ENCODE measurements at regions not wholly inside any gene's neighbourhood (a gene's known extent, or its start where the extent isn't known, plus 50 kb on each side); places are given as distances from the start of the nearest gene placed in this dataset.

DNA sequence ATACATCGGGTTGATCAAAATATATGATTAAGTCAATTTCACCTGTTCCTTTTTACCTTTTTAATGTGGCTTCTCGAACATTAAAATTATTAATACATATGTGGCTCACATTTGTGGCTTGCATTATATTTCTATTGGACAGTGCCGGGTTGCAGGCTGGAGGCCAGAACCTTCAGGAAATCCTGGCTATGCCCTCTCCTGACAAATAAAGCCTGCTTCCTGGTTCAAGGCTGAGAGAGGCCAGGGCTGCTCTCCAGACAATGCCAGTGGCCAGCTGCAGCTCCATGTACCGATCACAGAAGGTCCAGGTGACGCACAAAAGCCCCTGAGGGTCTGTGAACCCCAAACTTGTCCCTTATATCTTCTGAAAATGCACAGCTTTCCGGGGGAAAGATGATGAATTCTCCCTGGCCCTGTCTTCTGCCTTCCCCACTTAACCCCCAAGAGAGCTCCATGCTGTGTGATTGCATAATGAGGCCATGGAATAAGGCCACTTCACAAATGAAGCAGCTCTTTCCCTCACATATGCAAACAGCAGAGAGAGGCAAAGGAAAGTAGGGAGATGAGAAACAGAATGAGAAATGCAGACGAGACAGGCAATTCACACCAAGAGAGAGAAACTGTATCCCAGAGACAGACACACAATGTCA, 241.2 kb downstream of the BCOR start:
- H3K4me1 Mint-ChIP-seq: peaks cover 50 to 75% of the 10 kb centered on the region in 2 donors
- no peaks in the 10 kb centered on the region for H3K36me3 Mint-ChIP-seq
- DNase-seq: no peak
- peak overlapping the region; percentile 26 to 99 (median 98) for H3K27ac Mint-ChIP-seq
- H3K9me3 Mint-ChIP-seq: no peaks in the 10 kb centered on the region
- peaks cover 3 to 17% (median 11%) of the 10 kb centered on the region in 3 donors for H3K27me3 Mint-ChIP-seq (ENCODE audit: low read depth in 3 of 3)
- peak overlapping the region in 2 of 5 donors; percentile 12 to 84 for H3K4me3 Mint-ChIP-seq

DNA sequence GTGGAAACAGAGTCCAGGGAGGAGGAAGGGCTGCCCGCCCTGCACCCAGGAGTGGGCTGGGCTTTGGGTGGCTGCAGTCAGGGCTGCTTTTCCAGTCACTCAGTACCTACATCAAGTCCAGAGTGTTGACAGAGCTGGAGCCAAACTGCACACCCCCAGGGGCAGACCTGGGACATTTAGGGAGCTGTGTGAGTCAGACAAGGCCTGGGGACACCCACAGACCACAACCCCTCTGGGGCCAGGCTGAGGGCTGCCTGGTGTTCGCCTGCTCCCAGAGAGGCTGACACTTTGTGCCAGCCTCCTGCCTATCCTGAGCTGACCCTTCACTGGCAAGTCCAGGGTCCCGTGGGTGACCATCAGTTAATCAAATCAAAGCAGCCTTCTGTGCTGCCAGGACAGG, 240.0 kb downstream of the BCOR start:
- peak overlapping the region in 3 of 6 donors; percentile 29 to 86 (median 71) for H3K27ac Mint-ChIP-seq
- DNase-seq: peak; percentile 24 to 34 (median 26)
- H3K4me1 Mint-ChIP-seq: peaks cover 52 to 72% of the 10 kb centered on the region in 2 donors
- no peaks in the 10 kb centered on the region for H3K9me3 Mint-ChIP-seq
- no peaks in the 10 kb centered on the region for H3K36me3 Mint-ChIP-seq
- H3K4me3 Mint-ChIP-seq: peak overlapping the region in 1 of 5 donors; percentile 21
- peaks cover 3 to 17% (median 11%) of the 10 kb centered on the region in 3 donors for H3K27me3 Mint-ChIP-seq (ENCODE audit: low read depth in 3 of 3)

- H3K4me3 Mint-ChIP-seq: peak overlapping the region; percentile 32 to 71 (median 55)
- no peaks in the 10 kb centered on the region for H3K9me3 Mint-ChIP-seq
- H3K27me3 Mint-ChIP-seq (ENCODE audit: low read depth in 3 of 3): peaks cover 3 to 11% (median 7%) of the 10 kb centered on the region in 3 donors
- DNase-seq: peak; percentile 77 to 83 (median 78)
- peaks cover 35 to 55% of the 10 kb centered on the region in 2 donors for H3K4me1 Mint-ChIP-seq
- H3K27ac Mint-ChIP-seq: peak overlapping the region; percentile 34 to 92 (median 87)
- H3K36me3 Mint-ChIP-seq: no peaks in the 10 kb centered on the region
These were observed 237.5 kb downstream of the BCOR start for GRCh38 chrX:39859991-39860861.

DNA sequence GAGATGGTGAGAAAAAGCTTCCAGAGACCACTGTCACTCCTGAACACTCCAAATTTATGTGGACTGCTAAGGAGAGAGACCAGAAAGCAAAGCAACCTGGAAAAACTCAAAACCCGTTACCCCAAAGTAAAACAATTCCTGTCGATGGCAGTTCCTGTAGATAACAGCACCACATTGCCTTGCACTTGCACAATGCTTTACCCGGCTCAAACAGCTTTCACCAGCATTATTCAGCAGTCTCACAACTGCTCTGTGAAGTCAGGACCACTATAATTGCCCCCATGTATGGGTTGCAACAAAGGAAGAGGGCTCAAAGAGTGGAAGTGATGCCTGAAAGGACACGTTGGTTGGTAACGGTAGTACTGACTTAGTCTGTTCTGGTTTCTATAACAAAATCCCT, 234.8 kb downstream of the BCOR start:
- no peak overlapping the region for H3K4me3 Mint-ChIP-seq
- DNase-seq: no peak
- peak overlapping the region in 1 of 6 donors; percentile 14 for H3K27ac Mint-ChIP-seq
- H3K36me3 Mint-ChIP-seq: no peaks in the 10 kb centered on the region
- peaks cover 22 to 31% of the 10 kb centered on the region in 2 donors for H3K4me1 Mint-ChIP-seq
- H3K9me3 Mint-ChIP-seq: no peaks in the 10 kb centered on the region
- peaks cover 3 to 11% (median 9%) of the 10 kb centered on the region in 3 donors for H3K27me3 Mint-ChIP-seq (ENCODE audit: low read depth in 3 of 3)

GRCh38 chrX:39866229-39866628, 231.5 kb downstream of the BCOR start:
- DNase-seq: no peak
- H3K36me3 Mint-ChIP-seq: no peaks in the 10 kb centered on the region
- H3K27ac Mint-ChIP-seq: no peak overlapping the region
- H3K4me1 Mint-ChIP-seq: peaks cover 22 to 39% of the 10 kb centered on the region in 2 donors
- H3K27me3 Mint-ChIP-seq (ENCODE audit: low read depth in 3 of 3): peaks cover 4 to 8% (median 5%) of the 10 kb centered on the region in 3 donors
- peaks cover 0 to 2% (median 0%) of the 10 kb centered on the region in 6 donors for H3K9me3 Mint-ChIP-seq
- no peak overlapping the region for H3K4me3 Mint-ChIP-seq

DNA sequence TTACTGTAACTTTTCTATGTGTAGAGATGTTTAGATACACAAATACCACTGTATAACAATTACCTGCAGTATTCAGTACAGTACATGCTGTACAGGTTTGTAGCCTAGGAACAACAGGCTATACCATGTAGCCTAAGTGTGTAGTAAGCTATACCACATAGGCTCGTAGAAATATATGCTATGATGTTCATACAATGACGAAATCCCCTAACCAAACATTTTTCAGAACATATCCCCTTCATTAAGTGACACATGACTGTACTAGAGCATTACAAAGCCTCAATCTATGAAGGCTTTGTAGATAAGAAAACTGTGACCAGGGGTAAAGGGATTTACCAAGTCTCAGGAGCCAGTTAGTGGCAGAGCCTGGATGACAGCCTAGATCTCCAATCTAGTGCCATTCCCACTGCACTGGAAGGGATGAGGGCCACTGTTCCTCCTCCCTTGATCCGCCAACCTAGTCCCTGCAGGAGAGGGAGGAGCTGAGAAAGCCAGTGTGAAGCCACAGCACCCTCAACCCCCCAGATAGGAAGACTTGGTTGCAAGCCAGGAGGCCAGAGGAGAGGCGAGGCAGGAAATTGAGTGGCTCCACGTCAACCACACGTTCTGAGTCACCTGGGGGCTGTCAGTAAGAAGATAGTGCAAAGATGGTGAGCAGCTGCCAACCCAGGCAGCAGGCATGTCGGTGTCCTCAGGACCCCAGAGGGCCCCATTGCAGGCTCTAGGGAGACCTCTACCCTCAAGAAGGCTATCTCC, 227.7 kb downstream of the BCOR start:
- peak overlapping the region; percentile 46 to 91 (median 78) for H3K27ac Mint-ChIP-seq
- H3K4me3 Mint-ChIP-seq: peak overlapping the region; percentile 61 to 88 (median 68)
- peak; percentile 78 to 85 (median 79) for DNase-seq
- H3K27me3 Mint-ChIP-seq (ENCODE audit: low read depth in 3 of 3): peaks cover 7 to 16% (median 13%) of the 10 kb centered on the region in 3 donors
- H3K9me3 Mint-ChIP-seq: peaks cover 0 to 2% (median 0%) of the 10 kb centered on the region in 6 donors
- no peaks in the 10 kb centered on the region for H3K36me3 Mint-ChIP-seq
- H3K4me1 Mint-ChIP-seq: peaks cover 25 to 33% of the 10 kb centered on the region in 2 donors

GRCh38 chrX:39871648-39872047, 226.1 kb downstream of the BCOR start:
- Mint-ChIP-seq H3K27me3 (ENCODE audit: low read depth in 3 of 3) (peaks cover 7 to 25% (median 13%) of the 10 kb centered on the region in 3 donors), H3K9me3 (peaks cover 0 to 2% (median 0%) of the 10 kb centered on the region in 6 donors), H3K4me3 (peak overlapping the region in 1 of 5 donors; percentile 5), H3K36me3 (no peaks in the 10 kb centered on the region), H3K4me1 (peaks cover 25 to 33% of the 10 kb centered on the region in 2 donors), H3K27ac (peak overlapping the region in 2 of 6 donors; percentile 23 to 28)
- DNase-seq: no peak

GRCh38 chrX:39873117-39873516, 224.6 kb downstream of the BCOR start:
- Mint-ChIP-seq H3K9me3 (peaks cover 0 to 2% (median 0%) of the 10 kb centered on the region in 6 donors), H3K4me3 (no peak overlapping the region), H3K27me3 (ENCODE audit: low read depth in 3 of 3) (peaks cover 8 to 25% (median 12%) of the 10 kb centered on the region in 3 donors), H3K4me1 (peaks cover 25 to 30% of the 10 kb centered on the region in 2 donors), H3K27ac (no peak overlapping the region), H3K36me3 (no peaks in the 10 kb centered on the region)
- no peak for DNase-seq

- no peak for DNase-seq
- Mint-ChIP-seq H3K27ac (peak overlapping the region in 1 of 6 donors; percentile 51), H3K9me3 (peaks cover 0 to 2% (median 0%) of the 10 kb centered on the region in 6 donors), H3K27me3 (ENCODE audit: low read depth in 3 of 3) (peaks cover 8 to 25% (median 12%) of the 10 kb centered on the region in 3 donors), H3K36me3 (no peaks in the 10 kb centered on the region), H3K4me3 (no peak overlapping the region), H3K4me1 (peaks cover 19 to 23% of the 10 kb centered on the region in 2 donors)
These were observed 223.4 kb downstream of the BCOR start for GRCh38 chrX:39874202-39874816.

GRCh38 chrX:39875834-39876628, 221.7 kb downstream of the BCOR start:
- Mint-ChIP-seq H3K4me3 (no peak overlapping the region), H3K36me3 (no peaks in the 10 kb centered on the region), H3K27ac (no peak overlapping the region), H3K27me3 (ENCODE audit: low read depth in 3 of 3) (peaks cover 5 to 22% (median 12%) of the 10 kb centered on the region in 3 donors), H3K4me1 (peaks cover 1 to 9% of the 10 kb centered on the region in 2 donors), H3K9me3 (no peaks in the 10 kb centered on the region)
- no peak for DNase-seq

GRCh38 chrX:39877905-39878304, 219.9 kb downstream of the BCOR start:
- H3K27me3 Mint-ChIP-seq (ENCODE audit: low read depth in 3 of 3): peaks cover 4 to 17% (median 14%) of the 10 kb centered on the region in 3 donors
- no peak overlapping the region for H3K4me3 Mint-ChIP-seq
- DNase-seq: no peak
- peaks cover 0 to under 1% of the 10 kb centered on the region in 2 donors for H3K4me1 Mint-ChIP-seq
- H3K9me3 Mint-ChIP-seq: peaks cover 0 to 2% (median 0%) of the 10 kb centered on the region in 6 donors
- no peak overlapping the region for H3K27ac Mint-ChIP-seq
- no peaks in the 10 kb centered on the region for H3K36me3 Mint-ChIP-seq

- Mint-ChIP-seq H3K9me3 (peaks cover 0 to 11% (median under 1%) of the 10 kb centered on the region in 6 donors), H3K4me3 (no peak overlapping the region), H3K27me3 (ENCODE audit: low read depth in 3 of 3) (peaks cover 2 to 11% (median 4%) of the 10 kb centered on the region in 3 donors), H3K36me3 (peaks cover 0 to 6% (median 3%) of the 10 kb centered on the region in 3 donors), H3K27ac (peak overlapping the region; percentile 1 to 38 (median 21)), H3K4me1 (peaks cover 9 to 14% of the 10 kb centered on the region in 2 donors)
- peak; percentile 40 to 51 (median 40) for DNase-seq
These were observed 214.1 kb downstream of the BCOR start for GRCh38 chrX:39883666-39884065.

Measured in immature natural killer cell (primary cell).